K562 (cell line): ENCODE measurements at regions not wholly inside any gene's neighbourhood (a gene's known extent, or its start where the extent isn't known, plus 50 kb on each side); places are given as distances from the start of the nearest gene placed in this dataset.

Experiments
- ATAC-seq: fragments of 200-7000 bp; cut with Tn5 transposase; 3 replicates; pipeline ENCODE4 v1.9.1; 2020; ENCODE audit warnings: moderate library complexity
- BruUV-seq: library from RNA; stranded (reverse); fragments of 400-500 nt; replicated peaks from 2 replicates; lab custom pipeline; 2021; lab: Mats Ljungman, UMichigan
- CTCF ChIA-PET: fragments of 300-600 bp; formaldehyde crosslinking; extraction: SDS; loops from one replicate; lab custom pipeline; 2021; ENCODE audit warnings: low intra/inter-chr PET ratio; lab: Yijun Ruan, JAX
- POLR2A ChIA-PET: fragments of 300-600, 350-650 bp; sonication (Branson Sonifier 250); formaldehyde crosslinking; extraction: SDS; loops from one replicate; lab custom pipeline; 2021; ENCODE audit warnings: antibody characterized with exemption, inconsistent platforms; lab: Yijun Ruan, JAX
- DNase-seq, 4 experiments: peaks; one replicate each; pipeline versions ENCODE4 v3.0.0 to v3.0.0-alpha.2; 2011 to 2018; ENCODE audit warnings: low spot score in 3 of 4, mixed read lengths in 3 of 4; ENCODE audit errors: extremely low read depth in 1 of 4
- FAIRE-seq: peaks from 2 replicates; lab custom pipeline; 2011; peaks lifted over from hg19 to GRCh38; lab: Jason Lieb, UNC
- H2AFZ ChIP-seq: 2 replicates; pipeline ENCODE4 v1.6.0; 2011; ENCODE audit warnings: low read depth, low read length, control low read depth, inconsistent platforms
- H3K27ac ChIP-seq: fragments of 200-600 bp; 3 replicates; pipeline ENCODE4 v1.8.0; 2011; ENCODE audit warnings: low read depth, mild to moderate bottlenecking, control low read depth, inconsistent platforms, low read length, moderate library complexity, mixed read lengths; ENCODE audit errors: extremely low read depth
- H3K27me3 ChIP-seq, 2 experiments: fragments of 300-600 bp in 1 of 2; 2 replicates in 1 of 2; 3 replicates in 1 of 2; pipeline versions ENCODE4 v1.6.0 to v1.8.0; 2011; ENCODE audit warnings: inconsistent platforms in 2 of 2, low read length in 2 of 2, mild to moderate bottlenecking in 1 of 2, mixed read lengths in 1 of 2, moderate library complexity in 1 of 2; ENCODE audit not compliant: control insufficient read depth in 2 of 2, insufficient read depth in 2 of 2
- H3K36me3 ChIP-seq: fragments of 300-600 bp; 3 replicates; pipeline ENCODE4 v1.8.0; 2011; ENCODE audit warnings: mild to moderate bottlenecking, low read length, inconsistent platforms; ENCODE audit not compliant: control insufficient read depth, insufficient read depth
- H3K4me1 ChIP-seq, 2 experiments: fragments of 200-600 bp in 1 of 2; replicated peaks in 1 of 2; 2 replicates in 1 of 2; 3 replicates in 1 of 2; pipeline versions ENCODE4 v1.5.1 to v1.8.0; 2011; ENCODE audit warnings: inconsistent platforms in 2 of 2, low read length in 2 of 2, mild to moderate bottlenecking in 1 of 2, mixed read lengths in 1 of 2, moderate library complexity in 1 of 2; ENCODE audit not compliant: control insufficient read depth in 2 of 2, insufficient read depth in 2 of 2
- H3K4me2 ChIP-seq: 2 replicates; pipeline ENCODE4 v1.6.1; 2011; ENCODE audit warnings: low read length, control low read depth, inconsistent platforms, mixed read lengths; ENCODE audit not compliant: insufficient read depth
- H3K4me3 ChIP-seq: fragments of 200-600 bp; sonication (generic), shearing (Covaris generic); 2 replicates; pipeline ENCODE4 v1.5.1; 2016; ENCODE audit warnings: control low read depth, inconsistent platforms
- H3K79me2 ChIP-seq: fragments of 200-600 bp; 3 replicates; pipeline ENCODE4 v1.8.0; 2011; ENCODE audit warnings: low read length, inconsistent platforms; ENCODE audit not compliant: control insufficient read depth, insufficient read depth
- H3K9ac ChIP-seq, 2 experiments: 2 replicates each; pipeline versions ENCODE4 v1.6.0 to v1.6.1; 2011; ENCODE audit warnings: low read depth in 2 of 2, low read length in 2 of 2, control low read depth in 1 of 2, inconsistent platforms in 1 of 2, mild to moderate bottlenecking in 1 of 2, mixed read lengths in 1 of 2; ENCODE audit not compliant: insufficient read depth in 1 of 2
- H3K9me1 ChIP-seq: one replicate; pipeline ENCODE4 v1.6.0; 2011; ENCODE audit warnings: inconsistent platforms, mild to moderate bottlenecking, low read length, moderate library complexity; ENCODE audit not compliant: control insufficient read depth, insufficient read depth
- H3K9me3 ChIP-seq: replicated peaks from 2 replicates; pipeline ENCODE4 v1.5.1; 2011; ENCODE audit warnings: low read depth, low read length, inconsistent platforms; ENCODE audit not compliant: control insufficient read depth, insufficient read depth
- H4K20me1 ChIP-seq: replicated peaks from 2 replicates; pipeline ENCODE4 v1.6.1; 2011; ENCODE audit warnings: low read length, inconsistent platforms, mixed read lengths; ENCODE audit not compliant: control insufficient read depth, insufficient read depth
- EGR1 ChIP-seq: fragments of 450-650 bp; conservative IDR thresholded peaks from 2 replicates; pipeline ENCODE4 v1.6.1; 2017; ENCODE audit warnings: mild to moderate bottlenecking
- HDAC3 ChIP-seq: fragments of 450-650 bp; IDR thresholded peaks from 2 replicates; pipeline ENCODE4 v1.6.1; 2018; ENCODE audit warnings: borderline replicate concordance, mild to moderate bottlenecking, moderate library complexity; ENCODE audit not compliant: partially characterized antibody
- MAFK ChIP-seq: IDR thresholded peaks from 2 replicates; pipeline ENCODE4 v1.6.1; 2011; ENCODE audit warnings: low read length, improper control_type of control experiment
- NFRKB ChIP-seq: fragments of 450-650 bp; IDR thresholded peaks from 2 replicates; pipeline ENCODE4 v1.6.1; 2016; ENCODE audit warnings: low read depth
- SAP30 ChIP-seq: fragments of 200-600 bp; sonication (generic); IDR thresholded peaks from 2 replicates; pipeline ENCODE4 v1.6.1; 2012; ENCODE audit warnings: borderline replicate concordance, low read depth, mild to moderate bottlenecking, moderate library complexity, low read length, control low read depth, inconsistent platforms; ENCODE audit not compliant: insufficient read depth, poor library complexity, severe bottlenecking
- ZBTB1 ChIP-seq: sonication (generic); formaldehyde crosslinking; IDR thresholded peaks from 2 replicates; pipeline ENCODE4 v1.8.1; 2023; ENCODE audit warnings: missing genetic modification reagents, low read depth, mild to moderate bottlenecking, borderline replicate concordance
- ZNF76 ChIP-seq: fragments of 250-450 bp; sonication (Bioruptor Pico); IDR thresholded peaks from 2 replicates; pipeline ENCODE4 v1.4.0; 2020; ENCODE audit warnings: mild to moderate bottlenecking, moderate library complexity, borderline replicate concordance
- WGBS: fragments of 100-300 bp; shearing (Covaris generic); methylation state at CpG from one replicate; pipeline ENCODE4 v1.1.6; 2016; ENCODE audit warnings: low coverage, mixed read lengths; ENCODE audit not compliant: insufficient coverage; ENCODE audit errors: missing lambda C conversion rate; 5-methylcytosine and 5-hydroxymethylcytosine counted together
- in situ Hi-C: fragments of 300-500 bp; cut with MboI; formaldehyde crosslinking; loops from 4 replicates; pipeline ENCODE4 v1.15.0; 2018; ENCODE audit warnings: inconsistent platforms, mixed read lengths
- intact Hi-C: fragments of 100-400 bp; cut with micrococcal nuclease; formaldehyde crosslinking; loops from 2 replicates; pipeline ENCODE4 v1.14.2; 2022
- TF ChIP-seq, protein P1 (sequence below), 2 experiments: fragments of 450-650 bp in 1 of 2; sonication (generic) in 1 of 2; formaldehyde crosslinking in 1 of 2; IDR thresholded peaks in 1 of 2; conservative IDR thresholded peaks in 1 of 2; 2 replicates each; pipeline versions ENCODE4 v1.6.1 to v1.8.1; 2016 to 2023; ENCODE audit warnings: mild to moderate bottlenecking in 2 of 2, moderate library complexity in 2 of 2, inconsistent platforms in 1 of 2, missing genetic modification reagents in 1 of 2
- TF ChIP-seq, protein P2 (sequence below): fragments of 250-450 bp; sonication (Bioruptor Pico); IDR thresholded peaks from 2 replicates; pipeline ENCODE4 v1.8.0; 2022; ENCODE audit warnings: moderate library complexity, mild to moderate bottlenecking, inconsistent platforms
- TF ChIP-seq, protein P3 (sequence below): fragments of 450-650 bp; formaldehyde crosslinking; IDR thresholded peaks from 2 replicates; pipeline ENCODE4 v1.4.0; 2022; ENCODE audit warnings: missing genetic modification characterization
- TF ChIP-seq, protein P4 (sequence below): sonication (generic); formaldehyde crosslinking; IDR thresholded peaks from 2 replicates; pipeline ENCODE4 v1.8.0; 2022; ENCODE audit warnings: mild to moderate bottlenecking, missing genetic modification reagents
- TF ChIP-seq, protein P5 (sequence below): fragments of 250-450 bp; sonication (Bioruptor Pico); IDR thresholded peaks from 2 replicates; pipeline ENCODE4 v1.8.0; 2021; ENCODE audit warnings: borderline replicate concordance, mild to moderate bottlenecking, moderate library complexity; ENCODE audit not compliant: poor library complexity, severe bottlenecking

DNA sequence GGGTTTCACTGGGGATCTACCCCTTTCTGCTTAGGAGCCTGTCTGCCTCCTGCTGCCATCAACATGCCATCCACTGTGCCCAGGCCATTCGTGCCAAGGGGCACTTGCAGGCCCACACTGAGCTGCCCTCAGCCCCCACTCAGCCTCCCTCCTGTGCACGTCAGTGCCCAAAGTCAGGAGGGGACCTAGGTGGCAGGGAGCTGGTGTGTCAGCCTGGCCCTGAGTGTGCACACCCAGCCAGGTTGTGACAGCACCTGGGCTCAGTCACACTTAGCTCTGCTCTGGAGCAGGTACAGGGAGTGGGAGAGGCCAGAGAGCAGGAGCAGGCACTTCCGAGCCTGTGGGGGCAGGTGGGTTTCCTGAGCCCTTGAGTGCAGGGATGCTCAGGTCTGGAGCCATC, 63.6 kb upstream of the SYNCRIP start (continued):
- no peak for TF ChIP-seq MAFK
- TF ChIP-seq, protein P1, sequence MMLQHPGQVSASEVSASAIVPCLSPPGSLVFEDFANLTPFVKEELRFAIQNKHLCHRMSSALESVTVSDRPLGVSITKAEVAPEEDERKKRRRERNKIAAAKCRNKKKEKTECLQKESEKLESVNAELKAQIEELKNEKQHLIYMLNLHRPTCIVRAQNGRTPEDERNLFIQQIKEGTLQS (IDR thresholded peaks at IDR 0.05): no peak
- TF ChIP-seq, protein P1 (CRISPR knock-in tag; conservative IDR thresholded peaks at IDR 0.05): no peak
- TF ChIP-seq, protein P2, sequence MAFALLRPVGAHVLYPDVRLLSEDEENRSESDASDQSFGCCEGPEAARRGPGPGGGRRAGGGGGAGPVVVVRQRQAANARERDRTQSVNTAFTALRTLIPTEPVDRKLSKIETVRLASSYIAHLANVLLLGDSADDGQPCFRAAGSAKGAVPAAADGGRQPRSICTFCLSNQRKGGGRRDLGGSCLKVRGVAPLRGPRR (CRISPR knock-in tag): no peak
- no peak for TF ChIP-seq HDAC3
- TF ChIP-seq, protein P3, sequence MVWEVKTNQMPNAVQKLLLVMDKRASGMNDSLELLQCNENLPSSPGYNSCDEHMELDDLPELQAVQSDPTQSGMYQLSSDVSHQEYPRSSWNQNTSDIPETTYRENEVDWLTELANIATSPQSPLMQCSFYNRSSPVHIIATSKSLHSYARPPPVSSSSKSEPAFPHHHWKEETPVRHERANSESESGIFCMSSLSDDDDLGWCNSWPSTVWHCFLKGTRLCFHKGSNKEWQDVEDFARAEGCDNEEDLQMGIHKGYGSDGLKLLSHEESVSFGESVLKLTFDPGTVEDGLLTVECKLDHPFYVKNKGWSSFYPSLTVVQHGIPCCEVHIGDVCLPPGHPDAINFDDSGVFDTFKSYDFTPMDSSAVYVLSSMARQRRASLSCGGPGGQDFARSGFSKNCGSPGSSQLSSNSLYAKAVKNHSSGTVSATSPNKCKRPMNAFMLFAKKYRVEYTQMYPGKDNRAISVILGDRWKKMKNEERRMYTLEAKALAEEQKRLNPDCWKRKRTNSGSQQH (CRISPR knock-in tag): no peak
- no peak for TF ChIP-seq NFRKB
- TF ChIP-seq, protein P4, sequence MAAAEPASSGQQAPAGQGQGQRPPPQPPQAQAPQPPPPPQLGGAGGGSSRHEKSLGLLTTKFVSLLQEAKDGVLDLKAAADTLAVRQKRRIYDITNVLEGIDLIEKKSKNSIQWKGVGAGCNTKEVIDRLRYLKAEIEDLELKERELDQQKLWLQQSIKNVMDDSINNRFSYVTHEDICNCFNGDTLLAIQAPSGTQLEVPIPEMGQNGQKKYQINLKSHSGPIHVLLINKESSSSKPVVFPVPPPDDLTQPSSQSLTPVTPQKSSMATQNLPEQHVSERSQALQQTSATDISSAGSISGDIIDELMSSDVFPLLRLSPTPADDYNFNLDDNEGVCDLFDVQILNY: no peak

DNA sequence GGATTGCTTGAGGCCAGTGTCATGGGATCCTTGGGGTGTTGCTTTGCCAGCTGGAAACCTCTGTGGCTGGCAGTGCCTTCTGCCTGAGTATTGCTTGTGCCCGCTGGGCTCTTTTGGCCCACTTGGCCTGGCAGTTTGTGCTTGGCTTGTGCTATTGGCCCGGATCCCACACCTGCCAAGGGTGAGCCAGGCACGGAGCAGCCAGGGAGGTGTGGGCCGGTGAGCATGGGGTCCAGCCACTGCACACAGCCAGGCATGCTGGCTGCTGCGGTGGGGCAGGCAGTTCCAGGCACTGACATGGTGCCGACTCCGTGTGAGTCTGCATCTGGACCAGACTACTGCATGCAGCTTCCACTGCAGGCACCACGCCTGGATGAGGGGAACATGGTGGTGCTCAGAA, 62.5 kb upstream of the SYNCRIP start:
- DNase-seq (no peak), FAIRE-seq (no peak), ATAC-seq (no peak)
- Histone ChIP-seq H3K27ac (no peak overlapping the region), H4K20me1 (no peaks in the 10 kb centered on the region), H2AFZ (no peak overlapping the region), H3K4me2 (no peak overlapping the region), H3K9me3 (no peaks in the 10 kb centered on the region), H3K36me3 (no peaks in the 10 kb centered on the region), H3K4me1 (no peaks in the 10 kb centered on the region), H3K9me1 (no peaks in the 10 kb centered on the region), H3K9ac (no peak overlapping the region), H3K79me2 (no peaks in the 10 kb centered on the region), H3K27me3 (peaks cover 0 to 10% of the 10 kb centered on the region in 2 experiments; a peak in 1 of 5 replicates), H3K4me3 (no peak overlapping the region)
- ChIA-PET CTCF (no interaction called here), POLR2A (no interaction called here)
- TF ChIP-seq SAP30 (no peak), ZNF76 (no peak), EGR1 (no peak), ZBTB1 (CRISPR knock-in tag) (no peak)
- TF ChIP-seq, protein P5, sequence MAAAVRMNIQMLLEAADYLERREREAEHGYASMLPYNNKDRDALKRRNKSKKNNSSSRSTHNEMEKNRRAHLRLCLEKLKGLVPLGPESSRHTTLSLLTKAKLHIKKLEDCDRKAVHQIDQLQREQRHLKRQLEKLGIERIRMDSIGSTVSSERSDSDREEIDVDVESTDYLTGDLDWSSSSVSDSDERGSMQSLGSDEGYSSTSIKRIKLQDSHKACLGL (CRISPR knock-in tag): no peak
- BruUV-seq: no TSS peak
- in situ Hi-C loops (no loop called here), intact Hi-C loops (no loop called here)
- 4% methylated on average over 8 of the region's 8 CpGs for WGBS
